Mesenchymal stem cell (in vitro differentiated cells and primary cell): ENCODE measurements at regions not wholly inside any gene's neighbourhood (a gene's known extent, or its start where the extent isn't known, plus 50 kb on each side); places are given as distances from the start of the nearest gene placed in this dataset.

Experiments
- DNase-seq: peaks from one replicate; pipeline ENCODE4 v3.0.0-alpha.2; 2013
- H2AFZ ChIP-seq: one replicate; pipeline ENCODE4 v1.6.1; 2013; ENCODE audit warnings: low read depth, mild to moderate bottlenecking, control low read depth, inconsistent platforms, low read length, moderate library complexity
- H2AK5ac ChIP-seq: 2 replicates; pipeline ENCODE4 v1.6.1; 2013; ENCODE audit warnings: low read length, moderate library complexity, mild to moderate bottlenecking, inconsistent platforms; ENCODE audit not compliant: severe bottlenecking
- H2BK120ac ChIP-seq: one replicate; pipeline ENCODE4 v1.6.1; 2013; ENCODE audit warnings: low read depth, mild to moderate bottlenecking, inconsistent platforms, low read length, moderate library complexity
- H2BK12ac ChIP-seq, 2 experiments: one replicate each; pipeline ENCODE4 v1.6.1; 2013; ENCODE audit warnings: inconsistent platforms in 2 of 2, low read length in 2 of 2, mild to moderate bottlenecking in 2 of 2, moderate library complexity in 2 of 2, control low read depth in 1 of 2
- H2BK15ac ChIP-seq: one replicate; pipeline ENCODE4 v1.6.1; 2013; ENCODE audit warnings: mild to moderate bottlenecking, low read depth, inconsistent platforms; ENCODE audit not compliant: poor library complexity, severe bottlenecking
- H2BK5ac ChIP-seq: 2 replicates; pipeline ENCODE4 v1.6.1; 2013; ENCODE audit warnings: low read depth, mild to moderate bottlenecking, low read length, control low read depth, inconsistent platforms; ENCODE audit not compliant: poor library complexity, severe bottlenecking
- H3K14ac ChIP-seq, 2 experiments: one replicate each; pipeline ENCODE4 v1.6.1; 2013; ENCODE audit warnings: inconsistent platforms in 2 of 2, low read length in 2 of 2, control low read depth in 1 of 2, mild to moderate bottlenecking in 1 of 2, moderate library complexity in 1 of 2
- H3K18ac ChIP-seq, 2 experiments: one replicate each; pipeline ENCODE4 v1.6.1; 2013; ENCODE audit warnings: inconsistent platforms in 2 of 2, low read length in 2 of 2, control low read depth in 1 of 2, low read depth in 1 of 2, mild to moderate bottlenecking in 1 of 2
- H3K23ac ChIP-seq, 2 experiments: one replicate each; pipeline ENCODE4 v1.6.1; 2013; ENCODE audit warnings: inconsistent platforms in 2 of 2, low read length in 2 of 2, mild to moderate bottlenecking in 2 of 2, moderate library complexity in 2 of 2, control low read depth in 1 of 2
- H3K27ac ChIP-seq: 2 replicates; pipeline ENCODE4 v1.5.1; 2013; ENCODE audit warnings: mild to moderate bottlenecking, moderate library complexity, low read length, control low read depth, inconsistent platforms; ENCODE audit not compliant: poor library complexity, severe bottlenecking
- H3K27me3 ChIP-seq, 2 experiments: 2 replicates each; pipeline versions ENCODE4 v1.6.1 to v1.7.0; 2013; ENCODE audit warnings: low read length in 2 of 2, mild to moderate bottlenecking in 2 of 2, moderate library complexity in 2 of 2, control low read depth in 1 of 2, inconsistent platforms in 1 of 2; ENCODE audit not compliant: control insufficient read depth in 1 of 2, insufficient read depth in 1 of 2
- H3K36me3 ChIP-seq, 2 experiments: 2 replicates each; pipeline versions ENCODE4 v1.6.1 to v1.7.0; 2013; ENCODE audit warnings: low read length in 2 of 2, control low read depth in 1 of 2, inconsistent platforms in 1 of 2, low read depth in 1 of 2, mild to moderate bottlenecking in 1 of 2; ENCODE audit not compliant: insufficient read depth in 2 of 2, control insufficient read depth in 1 of 2
- H3K4ac ChIP-seq, 2 experiments: one replicate each; pipeline ENCODE4 v1.6.1; 2013; ENCODE audit warnings: inconsistent platforms in 2 of 2, low read length in 2 of 2, mild to moderate bottlenecking in 2 of 2, moderate library complexity in 2 of 2, control low read depth in 1 of 2, low read depth in 1 of 2
- H3K4me1 ChIP-seq: 2 replicates; pipeline ENCODE4 v1.6.1; 2013; ENCODE audit warnings: low read depth, low read length, control low read depth; ENCODE audit not compliant: control insufficient read depth, insufficient read depth
- H3K4me2 ChIP-seq: 2 replicates; pipeline ENCODE4 v1.6.1; 2013; ENCODE audit warnings: low read length, mild to moderate bottlenecking, inconsistent platforms; ENCODE audit not compliant: poor library complexity, severe bottlenecking
- H3K4me3 ChIP-seq, 2 experiments: 2 replicates each; pipeline versions ENCODE4 v1.5.1 to v1.7.0; 2013; ENCODE audit warnings: low read length in 2 of 2, mild to moderate bottlenecking in 2 of 2, control low read depth in 1 of 2, low read depth in 1 of 2; ENCODE audit not compliant: insufficient read depth in 1 of 2
- H3K79me1 ChIP-seq: replicated peaks from 2 replicates; pipeline ENCODE4 v1.6.1; 2013; ENCODE audit warnings: mild to moderate bottlenecking, control low read depth, low read length, inconsistent platforms; ENCODE audit not compliant: poor library complexity, severe bottlenecking
- H3K9ac ChIP-seq: 2 replicates; pipeline ENCODE4 v1.7.0; 2013; ENCODE audit warnings: mild to moderate bottlenecking, low read length, moderate library complexity
- H3K9me3 ChIP-seq: 2 replicates; pipeline ENCODE4 v1.7.0; 2013; ENCODE audit warnings: mild to moderate bottlenecking, low read length; ENCODE audit not compliant: control insufficient read depth
- H4K8ac ChIP-seq: one replicate; pipeline ENCODE4 v1.6.1; 2013; ENCODE audit warnings: inconsistent platforms, mild to moderate bottlenecking, low read length, moderate library complexity
- H4K91ac ChIP-seq: one replicate; pipeline ENCODE4 v1.6.1; 2013; ENCODE audit warnings: mild to moderate bottlenecking, low read length, inconsistent platforms
- WGBS: methylation state at CpG from one replicate; pipeline ENCODE4 v1.1.7; 2013; ENCODE audit warnings: mixed read lengths; 5-methylcytosine and 5-hydroxymethylcytosine counted together

DNA sequence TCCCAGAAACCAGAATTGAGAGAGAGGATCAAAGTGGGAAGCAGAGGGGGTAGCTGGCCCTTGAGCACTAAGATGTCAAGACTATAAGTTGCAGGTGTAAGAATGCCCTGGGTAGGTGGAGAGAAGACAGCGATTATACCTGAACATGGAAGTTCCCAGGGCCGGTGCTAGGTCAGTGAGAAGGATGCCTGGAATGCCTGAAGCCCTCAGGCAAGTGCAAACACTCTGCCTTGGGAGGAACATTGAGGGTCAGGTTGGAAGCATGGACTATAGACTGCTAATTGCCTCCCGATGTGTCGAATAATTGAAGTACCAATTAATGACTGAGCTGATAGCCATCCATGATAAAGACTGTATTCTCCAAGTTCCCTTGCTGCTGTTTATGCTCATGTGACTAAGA lies 185.5 kb downstream of the DMRT2 start:
- WGBS = 78% methylated on average over 4 of the region's 4 CpGs
- no peak for DNase-seq
- no peak overlapping the region for H3K4me3 ChIP-seq
- H2AK5ac ChIP-seq = no peak overlapping the region
- no peak overlapping the region for H2BK120ac ChIP-seq
- H3K18ac ChIP-seq = no peak overlapping the region
- H3K4me1 ChIP-seq = no peaks in the 10 kb centered on the region
- no peak overlapping the region for H3K4me2 ChIP-seq
- no peaks in the 10 kb centered on the region for H3K9me3 ChIP-seq
- no peak overlapping the region for H2BK15ac ChIP-seq
- no peak overlapping the region for H4K8ac ChIP-seq
- H3K36me3 ChIP-seq = no peaks in the 10 kb centered on the region
- H3K79me1 ChIP-seq = no peaks in the 10 kb centered on the region
- no peak overlapping the region for H3K23ac ChIP-seq
- H3K27ac ChIP-seq = no peak overlapping the region
- H3K14ac ChIP-seq = no peak overlapping the region
- H3K27me3 ChIP-seq = no peaks in the 10 kb centered on the region
- H4K91ac ChIP-seq = no peak overlapping the region
- H2BK12ac ChIP-seq = no peak overlapping the region
- H3K9ac ChIP-seq = no peak overlapping the region
- no peak overlapping the region for H2BK5ac ChIP-seq
- H2AFZ ChIP-seq = no peak overlapping the region
- no peak overlapping the region for H3K4ac ChIP-seq

DNA sequence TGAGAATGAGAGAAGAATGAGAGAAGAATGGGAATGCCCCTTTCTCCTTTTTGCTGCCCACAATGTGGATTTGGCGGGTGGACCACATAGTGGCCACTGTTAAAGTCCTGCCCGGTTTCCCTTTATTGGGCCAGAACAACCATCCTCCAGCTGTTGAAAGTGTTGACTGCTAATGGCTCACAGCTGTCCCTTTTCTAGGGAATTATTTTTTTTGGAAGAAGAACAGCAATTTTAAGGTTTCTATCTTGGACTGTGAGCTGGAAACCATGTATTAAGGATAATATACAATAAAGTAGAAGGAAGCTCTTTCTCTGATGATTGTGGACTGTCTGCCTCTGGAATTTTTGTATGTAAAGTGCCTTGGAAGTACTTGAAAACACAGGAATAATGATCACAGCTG lies 185.9 kb downstream of the DMRT2 start:
- no peak overlapping the region for H3K23ac ChIP-seq
- WGBS = 75% methylated on average over 2 of the region's 2 CpGs

GRCh38 chr9:1238407-1238806 lies 188.2 kb downstream of the DMRT2 start:
- Histone ChIP-seq H3K4me3 (no peak overlapping the region), H2BK15ac (no peak overlapping the region), H4K8ac (no peak overlapping the region), H3K36me3 (no peaks in the 10 kb centered on the region), H3K9ac (no peak overlapping the region), H2BK12ac (no peak overlapping the region), H3K14ac (no peak overlapping the region), H2AK5ac (no peak overlapping the region), H3K23ac (no peak overlapping the region), H3K18ac (no peak overlapping the region), H3K9me3 (no peaks in the 10 kb centered on the region), H3K4me1 (no peaks in the 10 kb centered on the region), H3K27me3 (no peaks in the 10 kb centered on the region), H4K91ac (no peak overlapping the region), H3K4ac (no peak overlapping the region), H3K79me1 (no peaks in the 10 kb centered on the region), H3K27ac (no peak overlapping the region), H3K4me2 (no peak overlapping the region), H2AFZ (no peak overlapping the region), H2BK5ac (no peak overlapping the region), H2BK120ac (no peak overlapping the region)
- 50% methylated on average over 3 of the region's 3 CpGs for WGBS
- DNase-seq = no peak

More for the DNA sequence above, 185.9 kb downstream of the DMRT2 start:
- no peak overlapping the region for H3K9ac ChIP-seq
- no peak overlapping the region for H4K91ac ChIP-seq
- no peak overlapping the region for H3K27ac ChIP-seq
- H3K27me3 ChIP-seq = no peaks in the 10 kb centered on the region
- no peak overlapping the region for H3K4me3 ChIP-seq
- H3K4me2 ChIP-seq = no peak overlapping the region
- no peaks in the 10 kb centered on the region for H3K36me3 ChIP-seq
- H3K14ac ChIP-seq = no peak overlapping the region
- no peaks in the 10 kb centered on the region for H3K9me3 ChIP-seq
- no peak overlapping the region for H2BK12ac ChIP-seq
- no peak overlapping the region for H2AK5ac ChIP-seq
- H2AFZ ChIP-seq = no peak overlapping the region
- DNase-seq = no peak
- H3K79me1 ChIP-seq = no peaks in the 10 kb centered on the region
- no peaks in the 10 kb centered on the region for H3K4me1 ChIP-seq
- H3K4ac ChIP-seq = no peak overlapping the region
- no peak overlapping the region for H2BK120ac ChIP-seq
- no peak overlapping the region for H3K18ac ChIP-seq
- H2BK5ac ChIP-seq = no peak overlapping the region
- no peak overlapping the region for H2BK15ac ChIP-seq
- no peak overlapping the region for H4K8ac ChIP-seq

DNA sequence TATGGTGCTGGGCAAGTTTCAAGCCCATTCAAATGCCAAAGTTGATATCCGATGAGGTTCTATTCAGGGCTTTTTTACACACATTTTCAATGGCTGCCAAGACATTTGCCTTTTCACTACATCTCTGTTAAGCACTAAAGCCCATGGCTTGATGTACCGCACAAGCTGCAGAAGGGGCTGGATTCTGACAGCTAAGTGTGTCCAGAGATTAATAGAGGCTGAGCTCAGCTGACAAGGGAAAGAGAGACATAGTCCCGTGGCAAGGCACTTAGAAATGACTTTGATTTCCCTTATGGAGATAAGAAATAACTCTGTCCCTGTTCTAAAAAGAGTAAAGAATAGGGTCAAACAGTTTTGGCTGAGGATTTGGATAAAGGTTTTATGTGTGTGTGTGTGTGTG lies 198.6 kb downstream of the DMRT2 start:
- no peak overlapping the region for H3K4me2 ChIP-seq
- H4K91ac ChIP-seq = no peak overlapping the region
- H2AK5ac ChIP-seq = no peak overlapping the region
- H2BK15ac ChIP-seq = no peak overlapping the region
- no peak overlapping the region for H3K4ac ChIP-seq
- H3K36me3 ChIP-seq = no peaks in the 10 kb centered on the region
- no peaks in the 10 kb centered on the region for H3K79me1 ChIP-seq
- H2BK5ac ChIP-seq = no peak overlapping the region
- no peak overlapping the region for H3K14ac ChIP-seq
- H3K4me3 ChIP-seq = no peak overlapping the region
- no peak overlapping the region for H4K8ac ChIP-seq
- no peak overlapping the region for H3K27ac ChIP-seq
- WGBS = 73% methylated on average over 3 of the region's 3 CpGs
- no peak overlapping the region for H3K18ac ChIP-seq
- DNase-seq = no peak
- H3K4me1 ChIP-seq = no peaks in the 10 kb centered on the region
- no peak overlapping the region for H3K23ac ChIP-seq
- no peak overlapping the region for H3K9ac ChIP-seq
- H2AFZ ChIP-seq = no peak overlapping the region
- no peaks in the 10 kb centered on the region for H3K27me3 ChIP-seq
- no peaks in the 10 kb centered on the region for H3K9me3 ChIP-seq
- no peak overlapping the region for H2BK12ac ChIP-seq
- H2BK120ac ChIP-seq = no peak overlapping the region
